HG02623 (cell line): ENCODE measurements at regions not wholly inside any gene's neighbourhood (a gene's known extent, or its start where the extent isn't known, plus 50 kb on each side); places are given as distances from the start of the nearest gene placed in this dataset.

Experiments
- ATAC-seq: cut with Tn5 transposase; IDR thresholded peaks from one replicate; pipeline ENCODE4 v1.9.1; 2021; ENCODE audit warnings: moderate library complexity; ENCODE audit not compliant: unreplicated experiment

GRCh38 chr1:25082216-25082899 lies 149.9 kb downstream of the SYF2 start:
- ATAC-seq: no peak

DNA sequence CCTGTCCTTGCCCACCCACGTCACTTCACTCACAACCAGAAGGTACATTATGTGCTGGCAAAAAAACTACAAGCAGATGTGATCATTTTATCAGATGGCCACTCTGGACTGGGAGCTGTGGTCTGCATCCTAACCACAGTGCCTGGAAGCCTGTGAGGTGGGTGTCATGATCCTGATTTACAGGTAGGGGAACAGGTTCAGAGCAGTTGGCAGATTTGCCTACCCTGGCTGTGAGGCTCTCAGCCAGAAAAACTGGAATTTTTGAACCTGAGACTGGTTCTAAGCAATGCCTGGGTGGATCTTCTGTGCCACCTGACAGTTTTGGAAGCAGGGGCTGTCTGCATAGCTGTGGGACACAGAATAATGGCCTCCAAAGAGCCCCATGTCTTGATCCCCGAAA lies 150.8 kb downstream of the SYF2 start:
- no peak for ATAC-seq

DNA sequence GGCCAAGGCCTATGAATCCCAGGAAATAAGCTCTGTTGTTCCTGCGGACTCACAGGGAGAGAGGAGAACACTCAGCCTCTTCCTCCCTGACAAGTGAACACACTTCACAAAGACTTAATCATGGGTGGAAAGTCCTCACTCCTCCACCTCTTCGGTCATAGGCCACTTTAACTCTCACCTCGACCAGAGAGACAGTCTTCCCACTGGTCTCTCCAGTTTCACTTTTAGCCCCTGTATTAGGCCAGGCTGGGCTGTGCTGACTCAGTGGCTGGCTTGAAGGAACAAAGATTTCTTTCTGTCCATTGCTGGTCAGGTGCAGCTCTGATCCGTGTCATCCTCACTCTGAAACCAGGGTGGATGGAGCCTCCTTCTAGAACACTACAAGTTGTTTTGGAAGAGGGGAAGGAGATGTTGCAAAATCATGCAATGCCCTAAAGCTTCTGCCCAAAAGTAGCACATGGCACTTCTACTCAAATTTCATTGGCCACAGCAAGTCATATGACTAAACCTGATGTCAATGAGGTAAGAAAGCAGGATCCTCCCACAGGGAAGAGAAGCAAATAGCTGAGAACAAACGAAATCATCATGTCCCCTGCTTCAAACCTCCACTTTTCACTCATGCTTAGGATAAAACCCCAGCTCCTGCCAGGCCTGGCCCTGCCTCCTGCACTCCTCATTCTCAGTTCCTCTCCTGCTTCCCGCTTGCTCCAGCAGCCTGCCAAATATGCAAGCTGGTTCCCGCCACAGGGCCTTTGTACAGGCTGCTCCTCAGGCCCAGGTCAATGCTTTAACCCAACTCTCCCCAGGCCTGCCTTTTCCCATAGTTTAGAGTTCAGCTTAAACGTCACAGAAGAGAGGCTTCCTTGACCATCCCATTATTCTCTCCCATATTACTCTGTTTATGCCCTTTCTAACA lies 150.5 kb upstream of the RUNX3 start:
- ATAC-seq: no peak

- no peak for ATAC-seq
Measured at GRCh38 chr1:25079048-25079447, 149.0 kb upstream of the RUNX3 start.

GRCh38 chr1:25074351-25075227 lies 144.5 kb upstream of the RUNX3 start:
- no peak for ATAC-seq

- ATAC-seq: no peak
Measured at GRCh38 chr1:25073640-25074270, 143.7 kb upstream of the RUNX3 start.

GRCh38 chr1:25072461-25072860 lies 142.4 kb upstream of the RUNX3 start:
- ATAC-seq: no peak

GRCh38 chr1:25068829-25069228 lies 138.8 kb upstream of the RUNX3 start:
- no peak for ATAC-seq

DNA sequence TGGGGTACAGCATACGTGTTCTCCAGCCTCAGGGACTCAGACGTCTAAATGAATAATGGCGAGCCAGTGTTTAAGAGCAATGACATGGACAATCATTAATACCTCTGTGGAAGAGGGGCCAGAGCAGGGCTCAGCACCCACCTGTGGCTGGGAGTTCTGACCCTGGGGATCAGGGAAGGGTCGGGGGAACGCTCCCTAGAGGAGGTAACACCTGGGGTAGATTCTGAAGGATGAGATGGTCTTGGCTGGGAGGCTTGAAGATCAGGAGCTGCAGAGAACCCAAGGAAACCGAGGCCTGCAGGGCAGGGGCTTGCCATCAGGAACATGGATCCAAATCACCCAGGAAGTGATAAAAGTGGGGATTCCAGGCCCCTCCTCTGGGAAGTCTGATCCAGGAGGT lies 138.2 kb upstream of the RUNX3 start:
- ATAC-seq: no peak

DNA sequence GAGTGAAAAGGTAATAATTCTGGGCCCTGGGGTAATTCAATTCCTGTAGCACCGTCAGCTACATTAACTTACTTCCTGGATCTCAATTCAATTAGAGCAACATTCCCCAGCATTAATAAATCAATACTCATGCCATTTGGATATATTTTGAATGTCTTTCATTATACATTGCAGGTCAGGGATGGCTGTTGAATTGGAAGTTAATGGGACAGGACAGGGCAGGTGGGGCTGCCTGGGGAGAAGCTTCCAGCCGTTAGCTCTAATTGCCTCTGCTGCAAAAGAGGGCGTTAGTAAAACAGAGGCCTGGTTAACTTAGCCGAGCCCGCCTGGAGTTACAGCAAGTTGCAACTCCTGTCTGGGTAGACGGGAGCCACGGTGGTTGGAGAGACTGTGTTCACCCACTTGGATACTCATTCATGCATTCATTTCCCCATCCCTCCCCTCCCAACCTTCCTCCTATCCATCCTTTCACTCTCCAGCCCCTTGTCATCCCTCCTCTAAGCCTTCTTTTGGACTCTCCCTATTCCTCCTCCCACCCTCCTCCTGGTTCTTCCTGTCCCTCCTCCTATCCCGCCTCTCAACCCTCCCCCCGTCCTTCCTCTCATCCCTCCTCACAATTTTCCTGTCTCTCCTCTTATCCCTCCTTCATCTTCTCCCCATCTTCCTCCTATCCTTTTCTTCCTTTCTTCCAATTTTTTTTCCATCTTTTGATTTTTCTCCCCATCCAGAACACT lies 137.6 kb upstream of the RUNX3 start:
- no peak for ATAC-seq

GRCh38 chr1:25066731-25067517 lies 136.8 kb upstream of the RUNX3 start:
- no peak for ATAC-seq

DNA sequence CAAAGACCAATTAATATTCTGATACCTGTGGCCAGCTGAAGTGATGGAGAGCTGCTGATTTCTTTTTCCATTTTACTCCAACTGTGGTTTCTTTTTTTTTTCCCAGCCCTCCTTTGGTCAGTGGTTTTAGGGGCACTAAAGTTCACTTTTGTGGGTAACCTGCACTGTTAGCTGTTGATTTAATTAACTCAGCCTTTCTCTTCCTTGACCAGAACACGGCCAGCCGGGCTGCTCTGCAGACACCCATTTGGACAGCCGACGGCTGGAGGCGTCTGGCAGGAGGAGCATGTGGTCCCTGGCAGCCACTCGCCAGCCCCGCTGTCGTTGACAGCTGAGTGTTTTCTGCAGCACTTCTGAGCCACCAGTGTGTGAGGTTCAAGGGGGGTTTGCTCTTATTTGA lies 136.2 kb upstream of the RUNX3 start:
- ATAC-seq: no peak

GRCh38 chr1:25065795-25066238 lies 135.7 kb upstream of the RUNX3 start:
- no peak for ATAC-seq

DNA sequence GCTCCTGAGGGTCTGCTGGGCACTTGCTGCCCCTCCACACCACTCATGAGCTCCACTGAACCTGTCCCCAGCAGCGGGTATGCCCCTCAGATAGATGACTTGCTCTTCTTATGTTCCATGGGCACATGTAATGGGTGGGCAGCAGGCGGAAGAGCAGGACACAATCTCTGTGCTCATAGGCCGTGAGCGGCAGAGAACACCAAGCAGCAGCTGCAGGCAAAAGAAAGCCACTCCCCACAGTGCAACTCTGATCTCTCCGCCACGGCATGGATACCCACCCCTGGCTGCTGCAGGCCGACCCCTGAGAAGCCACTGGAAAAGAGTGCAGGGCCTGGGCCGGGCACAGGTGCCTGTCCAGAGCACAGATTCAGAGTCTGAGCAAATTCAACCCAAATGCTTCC lies 135.2 kb upstream of the RUNX3 start:
- no peak for ATAC-seq

DNA sequence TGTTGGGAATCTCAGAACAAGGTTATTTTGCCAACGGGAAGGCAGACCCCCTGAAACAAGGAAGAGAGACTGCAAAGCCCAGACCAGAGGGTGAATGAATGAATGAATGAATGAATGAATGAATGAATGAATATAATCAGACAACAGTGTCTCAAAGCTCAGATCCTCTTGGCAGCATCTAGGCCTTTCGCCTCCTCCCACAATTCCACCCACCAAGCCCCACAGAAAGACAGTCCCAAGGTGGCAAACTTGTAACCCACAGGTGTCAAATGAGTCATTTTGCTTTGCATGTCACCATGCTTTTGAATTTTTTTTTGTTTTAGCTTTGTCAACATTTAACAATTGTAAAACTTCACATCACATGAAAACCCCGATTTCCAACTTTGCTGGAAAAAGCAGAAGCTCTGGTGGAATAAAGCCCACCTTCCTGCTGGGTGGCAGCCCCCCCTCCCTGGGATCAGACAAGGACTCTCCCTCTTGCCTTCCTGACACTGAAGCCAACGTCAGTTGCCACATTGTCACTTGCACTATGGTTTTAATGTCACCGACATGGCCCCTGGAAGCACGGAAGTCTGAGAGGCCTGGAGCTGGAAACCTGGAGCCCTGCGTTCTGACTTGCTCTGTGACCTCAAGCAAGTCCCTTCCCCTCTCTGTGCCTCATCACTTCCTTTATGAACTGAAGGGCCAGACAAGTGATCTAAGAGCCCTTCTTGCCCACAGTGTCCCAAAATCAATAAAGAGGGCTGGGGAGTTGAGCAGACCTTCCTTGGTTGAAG lies 134.6 kb upstream of the RUNX3 start:
- ATAC-seq: no peak

DNA sequence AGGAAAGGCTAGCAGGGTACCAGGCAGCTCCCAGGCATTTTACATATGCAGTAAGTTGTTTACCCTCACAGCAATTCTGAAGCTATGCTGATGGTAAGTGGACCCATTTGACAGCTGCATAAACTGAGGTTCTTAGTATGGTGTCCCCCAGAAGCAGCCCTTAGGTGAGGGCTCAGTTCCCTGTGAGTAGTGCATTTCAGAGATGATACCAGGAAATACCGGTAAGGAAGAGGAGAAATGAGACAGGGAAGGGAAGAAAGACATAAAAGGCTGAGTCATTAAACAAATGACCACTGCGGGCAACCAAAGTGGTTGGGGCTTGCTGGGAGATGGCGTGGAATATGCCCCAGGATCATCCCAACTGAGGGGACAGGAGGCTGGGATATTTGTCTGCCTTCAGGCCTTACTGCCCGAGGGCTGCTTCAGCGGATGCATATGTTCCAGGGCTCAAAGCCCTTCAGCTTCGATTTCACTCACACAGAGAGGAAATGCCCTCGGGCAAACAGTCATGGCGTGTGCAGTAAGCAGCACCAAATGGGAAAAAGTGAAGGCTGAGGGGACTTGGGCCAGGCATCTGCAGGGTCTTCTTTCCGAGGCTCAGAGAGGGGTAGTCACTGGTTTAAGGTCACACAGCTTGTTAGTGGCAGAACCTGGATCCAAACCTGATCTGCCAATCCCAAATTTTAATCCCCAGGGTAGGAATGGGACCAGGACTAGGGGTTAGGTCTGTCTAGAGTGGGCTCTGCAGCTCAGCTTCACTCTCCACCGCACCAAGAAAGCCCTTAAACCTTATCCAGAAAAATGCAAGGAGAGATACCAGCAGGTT lies 133.7 kb upstream of the RUNX3 start:
- no peak for ATAC-seq

DNA sequence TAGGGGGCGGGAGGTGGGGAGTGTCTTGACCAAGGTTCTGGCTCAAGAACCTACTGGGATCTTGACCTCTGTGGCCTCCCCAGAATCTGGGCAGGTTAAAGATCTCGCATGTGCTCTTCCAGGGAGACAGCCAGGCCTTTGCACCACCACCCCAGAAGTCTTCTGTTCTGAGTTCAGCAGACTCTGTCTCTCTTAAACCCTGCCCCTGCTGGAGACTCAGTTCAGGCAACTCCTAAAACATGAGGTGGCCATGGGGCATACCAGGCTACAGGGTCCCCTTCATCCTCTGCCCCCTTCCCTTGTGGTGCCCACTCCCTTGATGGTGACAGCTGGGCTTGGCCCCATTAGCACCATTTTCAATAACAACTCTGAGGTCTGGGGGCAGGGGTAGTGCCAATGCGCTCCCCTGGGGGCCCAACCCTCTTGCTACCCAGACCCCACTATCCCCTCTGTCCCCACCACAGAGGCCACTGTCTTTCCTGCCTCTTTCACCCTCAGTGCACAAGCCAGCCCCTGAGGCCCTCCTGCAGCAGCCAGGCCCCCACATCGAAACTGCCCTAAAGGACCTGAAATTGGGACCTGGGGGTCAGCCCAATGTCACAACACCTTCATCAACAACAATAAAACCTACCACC lies 132.7 kb upstream of the RUNX3 start:
- ATAC-seq: no peak
